ENCODE measurements at regions not wholly inside any gene's neighbourhood (a gene's known extent, or its start where the extent isn't known, plus 50 kb on each side); places are given as distances from the start of the nearest gene placed in this dataset.

GRCh38 chr9:18058564-18059442, 415.1 kb upstream of the ADAMTSL1 start:
- intact Hi-C loops (cut with micrococcal nuclease): no loop called here

More at GRCh38 chr9:18058564-18059442, 415.1 kb upstream of the ADAMTSL1 start:
- Histone ChIP-seq H4K20me1 (ENCODE audit: control insufficient read depth, insufficient read depth, low read length, poor library complexity, severe bottlenecking) (no peaks in the 10 kb centered on the region), H3K4me3 (ENCODE audit: control extremely low read depth in 1 of 5, extremely low read depth in 1 of 5, insufficient read depth in 1 of 5, low read depth in 2 of 5, low read length in 4 of 5) (no peak overlapping the region), H3K79me2 (ENCODE audit: control insufficient read depth, insufficient read depth, low read length) (no peaks in the 10 kb centered on the region), H3K4me1 (ENCODE audit: control insufficient read depth in 2 of 2, insufficient read depth in 2 of 2, low read length in 2 of 2) (no peaks in the 10 kb centered on the region), H3K27me3 (replicated peaks in 1 of 4; ENCODE audit: control extremely low read depth in 1 of 4, control insufficient read depth in 3 of 4, insufficient read depth in 4 of 4, low read length in 3 of 4) (no peaks in the 10 kb centered on the region), H3K9me3 (ENCODE audit: control extremely low read depth in 1 of 3, control insufficient read depth in 2 of 3, insufficient read depth in 1 of 3, low read length in 2 of 3) (no peaks in the 10 kb centered on the region), H3K36me3 (replicated peaks in 1 of 2; ENCODE audit: control extremely low read depth in 1 of 2, control insufficient read depth in 1 of 2, extremely low read depth in 1 of 2, insufficient read depth in 2 of 2, low read length in 1 of 2) (no peaks in the 10 kb centered on the region), H2AFZ (ENCODE audit: insufficient read depth, low read depth, low read length, poor library complexity, severe bottlenecking) (no peak overlapping the region), H3K27ac (ENCODE audit: low read length in 2 of 2) (no peak overlapping the region), H3K9ac (ENCODE audit: low read length) (no peak overlapping the region), H3K4me2 (replicated peaks; ENCODE audit: low read depth, low read length, poor library complexity, severe bottlenecking) (no peak overlapping the region)
- CTCF ChIA-PET: no interaction called here
- H3K27me3 Mint-ChIP-seq: no peaks in the 10 kb centered on the region
- 67% methylated on average over 1 of the region's 3 CpGs for WGBS (ENCODE audit: insufficient coverage)
- no peak overlapping the region for H3K4me3 Mint-ChIP-seq
- ATAC-seq (ENCODE audit: low read depth) (no peak), DNase-seq (no peak)
- POLR2A ChIA-PET: no interaction called here
- H3K4me1 Mint-ChIP-seq: no peaks in the 10 kb centered on the region
- H3K9me3 Mint-ChIP-seq (ENCODE audit: insufficient read depth): no peaks in the 10 kb centered on the region
- TF ChIP-seq EZH2 (IDR thresholded peaks at IDR 0.05; ENCODE audit: borderline replicate concordance, insufficient read depth, low read depth, low read length, poor library complexity, severe bottlenecking): no peak
- TF ChIP-seq CTCF (IDR thresholded peaks at IDR 0.05): no peak
- H3K27ac Mint-ChIP-seq: no peak overlapping the region

Data from B cell (primary cell).